ENCODE measurements at regions not wholly inside any gene's neighbourhood (a gene's known extent, or its start where the extent isn't known, plus 50 kb on each side); places are given as distances from the start of the nearest gene placed in this dataset.

- H3K4me1 Mint-ChIP-seq (ENCODE audit: low read depth): no peaks in the 10 kb centered on the region
- H3K4me3 Mint-ChIP-seq (ENCODE audit: unreplicated experiment): no peak overlapping the region
- no peak for TF ChIP-seq CTCF (IDR thresholded peaks at IDR 0.05)
- H3K9me3 Mint-ChIP-seq (ENCODE audit: low read depth): peaks cover 11% of the 10 kb centered on the region
- H3K27me3 Mint-ChIP-seq (ENCODE audit: low read depth): peaks cover 26% of the 10 kb centered on the region
- H3K36me3 Mint-ChIP-seq (ENCODE audit: low read depth): peaks cover 2% of the 10 kb centered on the region
- H3K27ac Mint-ChIP-seq (ENCODE audit: unreplicated experiment): no peak overlapping the region
- no peak for DNase-seq (ENCODE audit: low spot score)
Observed at GRCh38 chr3:127107491-127108375, 85.2 kb upstream of the PRR23E start.

- TF ChIP-seq CTCF (IDR thresholded peaks at IDR 0.05): no peak
- Mint-ChIP-seq H3K4me1 (ENCODE audit: low read depth) (no peaks in the 10 kb centered on the region), H3K27ac (ENCODE audit: unreplicated experiment) (no peak overlapping the region), H3K9me3 (ENCODE audit: low read depth) (peaks cover 20% of the 10 kb centered on the region), H3K27me3 (ENCODE audit: low read depth) (peaks cover 23% of the 10 kb centered on the region), H3K4me3 (ENCODE audit: unreplicated experiment) (no peak overlapping the region), H3K36me3 (ENCODE audit: low read depth) (peaks cover 2% of the 10 kb centered on the region)
- DNase-seq (ENCODE audit: low spot score): no peak
Observed at GRCh38 chr3:127108796-127109195, 84.1 kb upstream of the PRR23E start.

- no peak for TF ChIP-seq CTCF (IDR thresholded peaks at IDR 0.05)
- H3K36me3 Mint-ChIP-seq (ENCODE audit: low read depth): peaks cover 2% of the 10 kb centered on the region
- no peaks in the 10 kb centered on the region for H3K4me1 Mint-ChIP-seq (ENCODE audit: low read depth)
- peaks cover 20% of the 10 kb centered on the region for H3K9me3 Mint-ChIP-seq (ENCODE audit: low read depth)
- no peak overlapping the region for H3K27ac Mint-ChIP-seq (ENCODE audit: unreplicated experiment)
- DNase-seq (ENCODE audit: low spot score): no peak
- H3K4me3 Mint-ChIP-seq (ENCODE audit: unreplicated experiment): no peak overlapping the region
- peaks cover 7% of the 10 kb centered on the region for H3K27me3 Mint-ChIP-seq (ENCODE audit: low read depth)
Observed at GRCh38 chr3:127110982-127111693, 81.8 kb upstream of the PRR23E start.

GRCh38 chr3:127112796-127113570 lies 79.9 kb upstream of the PRR23E start:
- TF ChIP-seq CTCF (IDR thresholded peaks at IDR 0.05): no peak
- no peak overlapping the region for H3K27ac Mint-ChIP-seq (ENCODE audit: unreplicated experiment)
- H3K4me3 Mint-ChIP-seq (ENCODE audit: unreplicated experiment): no peak overlapping the region
- H3K36me3 Mint-ChIP-seq (ENCODE audit: low read depth): peaks cover 2% of the 10 kb centered on the region
- no peak for DNase-seq (ENCODE audit: low spot score)
- H3K27me3 Mint-ChIP-seq (ENCODE audit: low read depth): peaks cover 15% of the 10 kb centered on the region
- H3K9me3 Mint-ChIP-seq (ENCODE audit: low read depth): peaks cover 20% of the 10 kb centered on the region
- no peaks in the 10 kb centered on the region for H3K4me1 Mint-ChIP-seq (ENCODE audit: low read depth)

GRCh38 chr3:127113571-127113891 lies 79.4 kb upstream of the PRR23E start:
- no peak for TF ChIP-seq CTCF (IDR thresholded peaks at IDR 0.05)
- Mint-ChIP-seq H3K9me3 (ENCODE audit: low read depth) (peaks cover 20% of the 10 kb centered on the region), H3K4me1 (ENCODE audit: low read depth) (no peaks in the 10 kb centered on the region), H3K27ac (ENCODE audit: unreplicated experiment) (no peak overlapping the region), H3K27me3 (ENCODE audit: low read depth) (peaks cover 20% of the 10 kb centered on the region), H3K4me3 (ENCODE audit: unreplicated experiment) (no peak overlapping the region), H3K36me3 (ENCODE audit: low read depth) (peaks cover 2% of the 10 kb centered on the region)
- no peak for DNase-seq (ENCODE audit: low spot score)

All from chondrocyte (in vitro differentiated cells).